Breast epithelium (tissue), 3 donors: ENCODE measurements at regions not wholly inside any gene's neighbourhood (a gene's known extent, or its start where the extent isn't known, plus 50 kb on each side); places are given as distances from the start of the nearest gene placed in this dataset.

Source experiments
- CTCF ChIP-seq, 3 donors: fragments of 450-650 bp; IDR thresholded peaks; one replicate each; pipeline ENCODE4 v1.5.1; 2016 to 2017; ENCODE audit warnings: antibody characterized with exemption in 3 of 3, mild to moderate bottlenecking in 3 of 3, moderate library complexity in 3 of 3
- POLR2A ChIP-seq: fragments of 450-650 bp; IDR thresholded peaks from one replicate; pipeline ENCODE4 v1.6.1; 2016; ENCODE audit warnings: antibody characterized with exemption, mild to moderate bottlenecking, moderate library complexity

- no peak for TF ChIP-seq POLR2A
- TF ChIP-seq CTCF (IDR thresholded peaks at IDR 0.05) = no peak
Measured at GRCh38 chr1:193937308-193937707, 750.9 kb upstream of the B3GALT2 start.
